T-helper 1 cell treated with Interleukin-12 subunit alpha and Interleukin-12 subunit beta and Interleukin-4 antibody, amounts not matched to agents 30 ng/mL and 1 ng/mL, for 36 hours (primary cell): ENCODE measurements at regions not wholly inside any gene's neighbourhood (a gene's known extent, or its start where the extent isn't known, plus 50 kb on each side); places are given as distances from the start of the nearest gene placed in this dataset.

Source experiments
- intact Hi-C: fragments of 100-400 bp; cut with micrococcal nuclease; formaldehyde crosslinking; loops from one replicate; pipeline ENCODE4 v1.15.1; 2024

- intact Hi-C loops: no loop called here
Observed at GRCh38 chr13:80284290-80284689, 56.6 kb downstream of the SPRY2 start.

GRCh38 chr13:80278706-80279105 lies 62.2 kb downstream of the SPRY2 start:
- intact Hi-C loops: no loop called here

GRCh38 chr13:80276371-80277289 lies 64.3 kb downstream of the SPRY2 start:
- intact Hi-C loops: no loop called here

GRCh38 chr13:80274643-80275042 lies 66.3 kb downstream of the SPRY2 start:
- intact Hi-C loops: no loop called here

GRCh38 chr13:80273718-80274117 lies 67.2 kb downstream of the SPRY2 start:
- intact Hi-C loops: no loop called here

GRCh38 chr13:80265348-80265747 lies 75.6 kb downstream of the SPRY2 start:
- intact Hi-C loops: no loop called here

GRCh38 chr13:80263745-80264513 lies 77.0 kb downstream of the SPRY2 start:
- intact Hi-C loops: no loop called here

GRCh38 chr13:80262051-80262695 lies 78.8 kb downstream of the SPRY2 start:
- intact Hi-C loops: no loop called here

- intact Hi-C loops: no loop called here
Observed at GRCh38 chr13:80259159-80259558, 81.8 kb downstream of the SPRY2 start.

GRCh38 chr13:80256352-80256932 lies 84.5 kb downstream of the SPRY2 start:
- intact Hi-C loops: no loop called here

GRCh38 chr13:80255946-80256345 lies 85.0 kb downstream of the SPRY2 start:
- intact Hi-C loops: no loop called here

- intact Hi-C loops: no loop called here
Observed at GRCh38 chr13:80251403-80251802, 89.5 kb downstream of the SPRY2 start.

- intact Hi-C loops: no loop called here
Observed at GRCh38 chr13:80250213-80250810, 90.6 kb downstream of the SPRY2 start.

- intact Hi-C loops: no loop called here
Observed at GRCh38 chr13:80249516-80250212, 91.3 kb downstream of the SPRY2 start.

- intact Hi-C loops: no loop called here
Observed at GRCh38 chr13:80245162-80245733, 95.7 kb downstream of the SPRY2 start.

- intact Hi-C loops: no loop called here
Observed at GRCh38 chr13:80244574-80244973, 96.4 kb downstream of the SPRY2 start.

GRCh38 chr13:80242728-80243427 lies 98.0 kb downstream of the SPRY2 start:
- intact Hi-C loops: no loop called here

- intact Hi-C loops: no loop called here
Observed at GRCh38 chr13:80239571-80240255, 101.2 kb downstream of the SPRY2 start.

- intact Hi-C loops: no loop called here
Observed at GRCh38 chr13:80239116-80239515, 101.8 kb downstream of the SPRY2 start.
